GM19438 (cell line): ENCODE measurements at regions not wholly inside any gene's neighbourhood (a gene's known extent, or its start where the extent isn't known, plus 50 kb on each side); places are given as distances from the start of the nearest gene placed in this dataset.
"Not testable (repeated sequence)": the region's sequence is repeated elsewhere in the genome, so short reads cannot be mapped to it uniquely, and the experiment has no call there.

Experiments used
- ATAC-seq: cut with Tn5 transposase; IDR thresholded peaks from one replicate; pipeline ENCODE4 v1.9.1; 2021; ENCODE audit warnings: low read depth; ENCODE audit not compliant: unreplicated experiment

DNA sequence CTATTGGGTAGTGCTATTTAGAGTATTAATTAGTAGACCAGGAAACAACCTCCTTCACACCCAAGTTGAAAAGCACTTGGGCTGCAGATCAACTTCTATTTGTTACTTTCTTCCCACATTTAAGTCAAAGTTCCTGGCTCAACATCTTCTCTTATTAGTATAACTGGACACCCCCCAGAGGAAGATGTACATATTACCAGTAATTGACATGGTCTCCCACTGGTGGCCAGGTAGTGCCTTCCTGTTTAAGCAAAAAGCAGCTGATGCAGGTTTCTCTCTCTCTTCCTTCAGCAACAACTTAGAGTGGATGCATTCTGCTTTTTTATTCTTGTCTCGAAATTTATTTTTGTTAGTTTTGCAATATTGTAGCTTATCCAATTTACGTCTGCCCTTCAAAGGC lies 438.1 kb downstream of the GBA3 start:
- no peak for ATAC-seq

DNA sequence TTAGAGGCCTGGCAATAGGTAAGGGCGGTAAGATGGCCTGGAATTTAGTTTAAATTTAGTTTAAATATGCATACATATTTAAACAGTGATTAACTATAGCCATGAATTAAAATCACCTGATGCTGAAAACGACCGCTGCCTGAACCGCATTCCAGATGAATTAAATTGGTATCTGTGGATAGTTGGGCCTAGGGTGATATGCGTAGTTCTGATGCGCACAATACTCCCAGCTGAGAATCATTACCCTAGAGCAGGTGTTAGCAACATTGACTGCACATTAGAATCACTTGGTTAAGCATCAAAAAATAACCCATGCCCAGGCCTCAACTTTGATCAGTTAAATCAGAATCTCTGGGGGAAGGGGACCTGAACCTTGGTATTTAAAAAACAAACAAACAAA lies 432.4 kb downstream of the GBA3 start:
- ATAC-seq, result no peak

DNA sequence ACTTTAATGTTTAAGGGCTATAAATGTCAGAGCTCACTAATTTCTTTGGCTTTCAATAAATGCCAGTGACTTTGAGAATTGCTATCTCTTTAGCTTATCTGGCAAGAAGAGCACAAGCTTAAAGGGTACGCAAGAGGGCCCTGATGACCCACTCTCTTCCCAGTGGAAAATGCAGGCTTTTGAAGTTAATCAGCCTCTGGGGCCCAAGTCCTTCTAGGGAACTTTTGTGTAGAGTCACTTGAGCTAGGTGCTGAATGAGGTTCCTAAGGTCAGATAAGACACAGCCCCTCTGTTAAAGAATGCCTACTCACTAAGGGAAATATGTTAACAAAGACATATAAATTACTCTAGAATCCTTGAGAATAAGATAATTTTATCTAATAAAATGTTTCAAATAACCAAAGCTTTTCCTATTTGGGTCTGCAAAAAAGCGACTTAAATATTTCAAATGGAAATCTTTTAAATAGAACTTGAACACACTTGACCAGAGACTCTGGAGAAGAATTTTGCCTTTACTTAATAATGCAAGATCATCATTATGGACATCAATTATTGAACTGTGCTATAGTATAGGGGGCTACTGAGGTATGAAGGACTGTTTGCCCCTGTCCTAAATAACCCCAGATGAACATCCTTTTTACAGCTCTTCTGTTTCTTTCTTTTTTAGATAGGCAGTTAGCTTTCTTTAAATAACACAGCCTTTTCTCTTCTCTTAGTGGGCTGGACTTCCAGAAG lies 430.1 kb downstream of the GBA3 start:
- ATAC-seq, result no peak

DNA sequence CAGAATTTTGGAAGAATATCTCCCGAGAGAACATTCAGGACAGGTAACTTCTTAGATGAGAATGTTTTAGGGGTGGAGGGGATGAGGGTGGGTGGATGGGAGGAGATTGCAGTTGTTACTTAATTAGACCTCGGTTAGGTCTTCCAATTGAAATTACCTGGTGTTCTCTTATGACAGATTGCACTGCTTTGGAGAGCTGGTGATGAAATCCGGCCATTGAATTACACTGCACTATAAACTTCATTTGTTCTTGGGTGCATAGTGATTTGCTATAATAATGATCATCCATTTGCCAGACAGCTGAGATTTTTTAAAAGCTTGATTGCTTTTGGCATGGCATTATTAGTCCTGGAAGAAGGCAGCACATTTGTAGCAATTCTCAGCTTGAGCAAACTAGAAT lies 427.6 kb downstream of the GBA3 start:
- no peak for ATAC-seq

DNA sequence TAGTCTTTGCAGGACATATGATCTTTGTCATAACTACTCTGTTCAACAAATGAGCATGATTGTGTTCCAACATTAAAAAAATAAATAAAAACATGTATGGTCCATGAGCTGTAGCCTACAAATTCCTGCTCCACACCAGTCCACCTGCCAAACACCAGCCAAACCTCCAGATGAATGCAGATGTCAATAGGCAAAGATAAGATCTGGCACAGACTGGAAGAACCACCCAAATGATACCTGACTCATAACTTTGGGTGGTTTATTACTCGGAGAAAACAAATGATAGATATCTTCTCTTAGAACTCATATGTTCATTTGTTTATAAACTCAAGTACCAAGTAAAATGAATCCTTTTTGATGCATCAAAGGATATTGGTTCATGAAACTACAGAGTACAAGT lies 425.1 kb downstream of the GBA3 start:
- no peak for ATAC-seq

DNA sequence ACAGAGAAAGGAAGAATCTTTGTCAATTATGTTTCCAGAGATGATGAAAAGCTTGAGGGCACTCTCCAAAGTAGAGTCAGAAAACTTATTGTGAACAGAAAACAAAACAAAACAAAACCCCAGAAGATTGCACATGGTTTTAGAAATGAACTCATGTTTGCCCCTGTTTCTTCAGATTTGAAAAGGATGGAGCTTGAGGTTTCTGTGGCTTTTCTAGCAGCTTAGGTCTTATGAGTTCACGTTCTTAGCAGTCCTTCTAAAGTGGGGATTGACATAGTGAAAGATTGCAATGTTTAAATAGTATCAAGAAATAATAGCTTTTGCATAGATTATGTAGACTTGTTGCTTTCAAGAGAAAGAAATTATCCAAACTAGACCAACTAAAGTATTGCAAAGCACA lies 421.8 kb downstream of the GBA3 start:
- no peak for ATAC-seq

DNA sequence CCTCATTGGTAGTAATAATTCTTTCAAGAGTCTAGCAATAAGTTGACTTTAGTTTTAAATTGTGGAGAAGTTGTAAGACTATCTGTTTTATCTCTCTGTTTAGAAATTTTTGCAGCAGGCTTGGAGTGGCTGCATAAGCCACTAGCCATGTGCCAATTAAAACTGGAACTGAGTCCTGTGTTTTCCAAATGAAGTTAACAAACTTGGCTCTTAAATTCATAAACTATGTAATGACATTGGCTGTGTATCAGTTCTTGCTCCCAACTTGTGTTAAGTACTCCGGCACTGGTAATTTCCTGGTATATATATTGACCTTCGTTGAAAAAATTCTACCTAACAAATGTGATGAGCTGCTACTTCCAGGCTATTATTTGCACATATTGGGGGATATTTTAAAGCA lies 420.4 kb downstream of the GBA3 start:
- no peak for ATAC-seq

DNA sequence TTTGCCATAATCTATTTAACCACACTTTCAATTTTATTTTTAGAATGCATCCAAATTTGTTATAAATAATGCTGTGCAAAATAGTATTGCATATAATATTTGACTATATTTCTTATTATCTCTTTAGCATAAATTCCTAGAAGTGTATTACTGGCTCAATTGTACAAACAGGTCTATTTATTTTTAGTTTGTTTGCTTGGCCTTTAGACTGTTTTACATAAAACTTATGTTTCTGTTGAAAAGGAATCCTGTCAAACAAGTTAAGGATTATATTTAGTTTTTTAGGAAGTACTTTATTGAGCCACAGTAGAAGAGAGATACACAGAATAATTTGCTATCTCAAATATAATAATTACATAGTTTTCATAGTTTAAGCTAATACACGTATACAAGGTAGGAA lies 413.8 kb downstream of the GBA3 start:
- no peak for ATAC-seq

DNA sequence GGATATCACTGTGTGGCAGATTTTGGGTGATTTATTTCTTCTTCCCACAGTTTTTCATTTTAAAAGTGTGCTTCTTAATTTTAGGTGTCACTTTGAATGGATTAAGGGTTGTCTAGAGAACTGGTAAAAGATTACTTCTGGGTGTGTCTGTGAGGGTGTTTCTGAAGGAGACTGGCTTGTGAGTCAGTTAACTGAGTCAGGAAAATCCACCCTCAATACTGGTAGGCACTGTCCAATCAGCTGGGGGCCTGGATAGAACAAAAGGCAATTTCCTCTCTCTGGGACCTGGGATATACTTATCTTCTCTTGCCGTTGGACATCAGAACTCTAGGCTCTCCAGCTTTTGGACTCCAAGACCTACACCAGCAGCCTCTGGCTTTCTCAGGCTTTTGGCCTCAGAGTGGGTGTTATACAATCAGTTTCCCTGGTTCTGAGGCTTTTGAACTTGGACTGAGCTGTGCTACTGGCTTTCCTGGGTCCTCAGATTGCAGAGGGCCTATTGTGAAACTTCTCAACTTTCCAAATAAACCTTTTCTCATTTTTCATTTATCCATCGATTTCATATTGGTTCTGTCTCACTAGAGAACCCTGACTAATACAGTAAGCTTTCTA lies 413.1 kb downstream of the GBA3 start:
- ATAC-seq, result no peak

DNA sequence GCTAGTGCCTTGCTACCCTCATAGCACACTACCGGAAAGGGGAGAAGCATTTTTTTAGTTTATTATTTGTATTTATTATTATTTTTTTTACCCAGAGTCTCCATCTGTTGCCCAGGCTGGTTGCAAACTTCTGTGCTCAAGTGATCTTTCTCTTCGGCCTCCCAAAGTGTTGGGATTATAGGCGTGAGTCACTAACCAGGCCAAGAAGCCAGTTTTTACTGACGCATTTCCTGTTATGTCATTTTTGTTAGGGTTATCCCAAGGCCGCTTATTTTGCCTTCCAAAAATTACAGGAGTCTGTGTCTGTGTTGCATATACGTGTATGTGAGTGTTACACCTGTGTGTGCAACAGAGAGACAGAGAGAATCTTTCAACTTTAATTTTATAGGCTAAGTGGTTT lies 404.5 kb downstream of the GBA3 start:
- no peak for ATAC-seq

DNA sequence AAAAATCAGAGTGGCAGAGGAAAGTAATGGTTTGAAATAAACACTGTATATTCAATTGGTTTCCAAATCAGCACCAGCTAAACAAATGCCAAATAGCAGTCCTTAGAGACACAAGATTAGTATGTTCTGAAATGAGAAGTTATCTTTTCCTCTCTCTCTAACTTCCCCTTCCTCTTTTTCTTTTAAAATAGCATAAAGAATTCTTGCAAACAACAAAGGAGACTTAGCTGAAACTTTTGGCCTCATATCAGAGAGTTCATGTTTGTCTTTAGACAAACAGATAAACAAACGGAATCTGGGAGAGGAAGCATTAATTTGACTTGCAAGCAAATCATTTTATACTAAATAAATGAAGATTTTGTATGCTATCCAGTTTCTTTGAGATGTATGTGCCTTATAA lies 399.0 kb downstream of the GBA3 start:
- ATAC-seq, result no peak

DNA sequence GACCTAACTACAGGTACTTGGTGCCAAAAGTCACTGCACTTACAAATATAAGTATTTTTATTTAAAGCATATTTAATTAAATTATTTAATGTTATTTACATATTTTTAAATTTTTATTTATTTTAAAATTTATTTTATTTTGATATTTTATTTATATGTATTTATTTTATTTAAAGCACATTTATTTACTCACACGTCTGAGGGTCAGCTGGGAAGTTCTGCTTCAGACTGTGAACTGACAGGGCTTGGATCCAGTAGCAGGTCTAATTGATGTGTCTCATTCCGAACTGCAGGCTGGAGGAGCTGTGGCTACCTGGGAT lies 392.5 kb downstream of the GBA3 start:
- no peak for ATAC-seq

DNA sequence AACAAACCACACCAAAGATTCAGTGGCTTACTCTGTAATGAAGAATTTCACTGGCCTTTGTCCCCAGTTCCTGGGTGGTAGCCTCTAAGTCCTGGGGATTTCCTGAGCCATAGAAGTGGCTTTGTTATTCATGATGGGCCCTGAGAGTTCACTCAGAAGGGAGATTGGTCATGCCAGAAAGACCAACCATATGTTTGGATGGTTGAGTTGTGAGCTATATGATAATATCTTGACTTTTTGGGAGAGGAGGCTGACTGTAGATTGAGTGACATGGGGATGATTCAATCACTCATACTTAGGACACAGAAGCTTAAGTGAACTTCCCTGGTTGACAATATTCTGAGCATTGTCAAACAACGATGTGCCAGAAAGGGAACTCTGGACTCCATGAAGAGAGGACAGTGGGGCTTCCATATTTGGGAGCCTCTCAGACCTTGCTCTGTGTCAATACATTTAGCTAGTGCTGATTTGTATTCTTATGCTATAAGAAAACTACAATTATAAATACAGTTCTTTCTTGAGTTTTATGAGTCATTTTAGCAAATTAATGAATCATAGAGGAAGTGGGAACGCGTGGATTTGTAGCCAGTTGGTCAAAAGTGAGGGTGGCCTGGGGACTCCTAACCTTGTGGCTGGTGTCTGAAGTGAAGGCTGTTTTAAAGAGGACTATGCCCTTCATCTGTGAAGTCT lies 392.0 kb downstream of the GBA3 start:
- no peak for ATAC-seq

DNA sequence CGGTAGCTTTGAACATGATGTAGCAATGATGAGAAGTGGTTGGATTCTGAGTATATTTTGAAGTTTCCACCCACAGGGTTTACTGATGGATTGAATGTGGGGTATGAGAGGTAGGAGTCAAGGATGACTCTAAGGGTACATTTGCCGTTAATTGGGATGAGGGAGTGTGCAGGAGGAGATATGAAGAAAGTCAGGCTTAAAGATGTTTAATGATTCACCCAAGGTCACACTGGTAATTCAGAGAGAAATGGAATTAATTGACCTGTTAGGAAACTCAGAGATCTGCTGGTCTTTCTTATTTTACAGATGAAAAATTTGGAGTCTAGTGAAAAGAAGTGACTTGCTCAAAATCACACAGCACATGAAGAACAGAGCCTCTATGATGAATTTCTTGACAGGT lies 390.7 kb downstream of the GBA3 start:
- no peak for ATAC-seq

DNA sequence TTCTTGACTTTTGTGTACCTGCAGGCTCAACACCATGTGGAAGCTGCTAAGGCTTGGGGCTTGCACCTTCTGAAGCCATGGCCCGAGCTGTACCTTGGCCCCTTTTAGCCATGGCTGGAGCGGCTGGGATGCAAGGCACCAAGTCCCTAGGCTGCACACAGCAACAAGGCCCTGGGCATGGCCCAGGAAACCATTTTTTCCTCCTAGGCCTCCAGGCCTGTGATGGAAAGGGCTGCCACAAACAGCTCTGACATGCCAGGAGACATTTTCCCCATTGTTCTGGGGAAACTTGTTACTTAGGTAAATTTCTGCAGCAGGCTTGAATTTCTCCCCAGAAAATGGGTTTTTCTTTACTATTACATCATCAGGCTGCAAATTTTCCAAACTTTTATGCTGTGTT lies 387.4 kb downstream of the GBA3 start:
- not testable (repeated sequence) for ATAC-seq

DNA sequence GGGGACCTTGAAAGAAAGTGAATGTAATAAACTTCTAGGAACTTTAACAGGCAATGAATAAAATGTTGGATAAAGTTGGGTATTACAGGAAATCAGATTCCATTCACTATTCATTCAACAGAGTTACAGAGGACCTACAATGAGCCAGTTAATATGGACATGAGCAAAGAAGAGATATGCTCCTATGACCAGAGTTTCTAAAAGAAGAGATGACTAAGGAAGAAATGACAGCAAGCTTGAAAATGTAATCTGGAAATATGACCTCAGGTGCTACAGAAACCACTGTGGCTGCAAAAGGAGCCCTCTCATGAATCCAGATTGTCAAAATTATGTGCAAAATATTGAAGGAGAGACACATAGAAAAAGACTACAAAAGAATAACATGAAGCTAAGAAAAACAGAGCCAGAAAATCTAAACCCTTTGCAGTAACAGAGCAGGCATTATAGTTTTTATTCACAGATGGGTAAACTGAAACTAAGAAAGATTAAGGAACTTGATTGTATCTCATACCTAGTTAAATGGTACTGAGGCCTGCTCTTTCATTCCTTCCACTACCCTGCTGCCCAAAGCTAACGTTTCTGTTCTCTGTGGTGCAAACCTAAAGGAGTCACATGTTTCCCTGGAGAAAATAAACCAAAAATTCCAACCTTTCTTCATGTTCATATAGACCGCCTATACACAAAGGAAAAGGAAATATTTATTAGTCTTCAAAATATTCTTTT lies 378.3 kb downstream of the GBA3 start:
- ATAC-seq, result no peak

DNA sequence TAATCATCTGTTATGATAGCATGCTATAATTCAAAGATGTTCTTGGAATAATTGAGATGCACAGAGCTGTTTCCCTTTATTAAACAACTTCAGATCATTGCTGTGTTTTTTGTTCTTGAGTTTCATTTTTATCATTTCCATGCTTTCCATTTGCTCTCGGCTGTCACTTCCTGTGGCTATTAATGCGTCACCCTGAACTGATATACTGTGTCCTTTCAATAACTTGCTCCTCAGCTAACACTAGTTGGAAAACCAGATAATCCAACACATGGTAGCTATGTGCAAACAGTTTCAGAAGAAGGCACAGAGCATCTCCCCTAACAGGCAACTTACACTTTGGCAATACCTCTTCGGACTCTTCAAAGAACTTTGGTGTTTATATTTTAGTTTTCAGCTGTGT lies 376.0 kb downstream of the GBA3 start:
- no peak for ATAC-seq

DNA sequence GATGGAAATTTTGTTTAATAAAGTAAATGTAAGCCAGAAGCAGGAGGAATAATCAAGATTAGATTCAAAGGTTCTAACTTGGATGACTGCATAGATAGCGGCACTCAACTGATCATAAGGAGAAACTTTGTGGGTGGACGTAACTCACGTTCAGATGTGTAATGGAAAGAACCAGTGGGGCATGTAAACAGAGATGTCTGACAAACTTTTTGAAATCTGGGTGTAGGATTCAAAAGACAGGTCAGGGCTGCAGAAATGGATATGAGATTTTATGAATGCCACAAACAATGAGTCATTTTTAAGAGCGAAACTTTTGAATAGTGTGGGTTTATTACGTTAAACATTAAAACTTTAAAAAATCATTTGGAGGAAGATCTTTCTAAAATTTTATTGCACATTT lies 375.6 kb downstream of the GBA3 start:
- ATAC-seq, result no peak

DNA sequence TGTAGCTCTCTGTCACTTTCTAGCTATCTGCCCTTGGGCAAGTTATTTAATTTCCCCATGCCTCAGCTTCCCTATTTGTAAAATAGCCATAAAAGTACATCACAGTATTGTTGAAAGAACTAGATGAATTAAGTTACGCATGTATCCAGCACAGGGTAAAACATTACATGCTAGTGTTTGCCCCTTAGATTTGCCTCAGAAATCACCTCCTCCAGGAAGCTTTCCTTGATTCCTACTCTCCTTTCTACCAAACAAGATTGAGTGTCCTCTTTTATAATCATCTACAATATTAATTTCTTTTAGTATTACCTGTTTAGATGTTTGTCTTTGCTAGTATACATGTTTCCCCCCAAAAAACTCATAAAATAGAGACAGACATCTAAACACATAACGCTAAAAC lies 369.5 kb downstream of the GBA3 start:
- no peak for ATAC-seq

DNA sequence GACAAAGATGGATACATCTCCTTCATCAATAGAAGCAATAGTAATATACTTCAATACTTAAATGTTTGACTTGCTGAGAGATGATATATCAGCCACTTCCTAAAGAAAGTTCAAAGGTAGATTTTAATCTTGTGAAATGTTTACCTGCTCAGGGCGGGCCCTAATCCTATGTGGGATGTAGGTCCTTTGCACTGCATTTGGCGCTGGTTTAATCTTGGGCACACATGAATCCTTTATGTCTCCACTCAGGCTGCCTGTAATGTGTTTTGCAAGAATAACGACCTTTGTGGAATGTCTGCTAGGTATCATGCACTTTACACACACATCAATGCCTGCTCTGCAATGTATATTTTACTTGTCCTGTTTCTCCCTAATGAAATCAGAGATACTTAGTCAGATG lies 368.7 kb downstream of the GBA3 start:
- no peak for ATAC-seq

DNA sequence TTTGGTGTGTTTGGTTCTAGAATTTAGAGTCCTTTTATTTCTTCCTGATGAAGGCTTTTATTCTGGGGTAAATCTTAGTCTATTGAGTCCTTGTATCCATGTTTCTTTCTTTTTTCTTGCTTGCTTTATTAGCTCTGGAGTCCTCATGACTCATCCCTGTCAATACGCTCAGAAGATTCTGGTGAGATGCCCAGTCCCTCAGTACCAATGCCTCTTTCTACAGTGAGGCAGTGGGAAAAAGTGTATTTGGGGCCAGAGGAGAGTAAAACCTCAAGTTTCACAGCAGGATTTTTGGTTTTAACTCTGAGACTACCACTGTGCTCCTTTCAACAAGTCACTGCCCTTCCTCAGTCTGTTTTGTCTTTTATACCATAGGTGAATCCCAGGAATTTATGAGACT lies 368.0 kb downstream of the GBA3 start:
- no peak for ATAC-seq
